ENCODE measurements at regions not wholly inside any gene's neighbourhood (a gene's known extent, or its start where the extent isn't known, plus 50 kb on each side); places are given as distances from the start of the nearest gene placed in this dataset.
A peak's percentile ranks its signal among the peaks of the same experiment; 100 is the strongest.

DNA sequence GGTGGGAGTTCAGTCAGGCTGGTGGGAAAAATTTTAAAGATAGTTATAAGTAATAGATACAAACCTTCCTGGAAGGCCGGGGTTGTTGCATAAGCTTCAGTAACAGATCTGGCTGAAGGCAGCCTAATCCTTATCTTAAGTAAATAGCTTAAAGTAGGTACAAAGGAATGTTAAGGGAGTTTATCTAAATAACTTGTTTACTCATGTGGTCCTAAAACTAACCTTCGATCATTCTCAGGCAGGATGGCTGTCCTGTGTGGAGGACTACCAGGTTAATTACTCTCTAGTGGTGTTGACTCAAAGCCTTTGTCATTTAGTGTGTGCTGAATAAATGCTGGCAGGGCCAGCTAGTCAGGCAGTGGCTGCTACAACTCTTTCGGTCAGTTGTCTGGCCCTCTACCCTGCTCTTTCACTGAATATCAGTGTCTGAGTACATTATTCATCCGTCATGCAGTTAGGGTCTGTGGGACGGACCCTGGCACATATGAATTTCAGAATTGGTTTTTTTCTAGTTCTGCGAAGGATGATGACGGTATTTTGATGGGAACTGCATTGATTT, 131.6 kb upstream of the TAB2 start:
- ATAC-seq, result no peak

DNA sequence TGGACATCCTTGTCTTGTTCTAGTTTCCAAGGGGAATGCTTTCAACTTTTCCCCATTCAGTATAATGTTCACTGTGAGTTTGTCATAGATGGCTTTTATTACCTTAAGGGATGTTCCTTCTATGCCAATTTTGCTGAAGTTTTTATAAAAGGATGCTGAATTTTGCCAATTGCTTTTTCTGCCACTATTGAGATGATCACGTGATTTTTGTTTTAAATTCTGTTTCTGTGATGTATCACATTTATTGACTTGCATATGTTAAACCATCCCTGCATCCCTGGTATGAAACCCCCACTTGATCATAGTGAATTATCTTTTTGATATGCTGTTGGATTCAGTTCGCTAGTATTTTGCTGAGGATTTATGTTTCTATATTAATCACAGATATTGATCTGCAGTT, 130.6 kb upstream of the TAB2 start:
- ATAC-seq, result no peak

DNA sequence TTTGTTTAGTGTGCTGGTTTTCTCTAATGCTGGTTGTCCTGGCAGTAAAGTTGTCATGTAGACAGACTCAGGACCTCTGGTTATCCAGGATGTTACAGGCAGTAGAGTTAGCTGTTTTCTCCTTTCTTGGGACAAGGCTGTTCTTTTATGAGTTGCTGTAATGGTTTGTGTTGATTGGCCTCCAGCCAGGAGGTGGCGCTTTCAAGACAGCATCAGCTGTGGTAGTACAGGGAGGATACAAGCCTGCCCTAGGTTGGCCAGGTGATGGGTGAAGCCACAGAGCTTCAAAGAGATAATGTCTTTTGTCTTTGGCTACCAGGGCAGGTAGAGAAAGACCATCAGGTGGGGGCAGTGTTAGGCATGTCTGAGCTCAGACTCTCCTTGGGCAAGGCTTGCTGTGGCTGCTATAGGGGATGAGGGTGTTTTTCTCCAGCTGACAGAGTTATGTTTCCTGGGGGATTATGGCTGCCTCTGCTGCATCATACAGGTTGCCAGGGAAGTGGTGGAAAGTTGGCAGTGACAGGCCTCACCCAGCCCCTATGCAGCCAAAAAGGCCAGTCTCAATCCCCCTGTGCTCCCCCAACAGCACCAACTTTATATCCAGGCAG, 127.2 kb upstream of the TAB2 start:
- peak; percentile 73 to 75 for ATAC-seq

DNA sequence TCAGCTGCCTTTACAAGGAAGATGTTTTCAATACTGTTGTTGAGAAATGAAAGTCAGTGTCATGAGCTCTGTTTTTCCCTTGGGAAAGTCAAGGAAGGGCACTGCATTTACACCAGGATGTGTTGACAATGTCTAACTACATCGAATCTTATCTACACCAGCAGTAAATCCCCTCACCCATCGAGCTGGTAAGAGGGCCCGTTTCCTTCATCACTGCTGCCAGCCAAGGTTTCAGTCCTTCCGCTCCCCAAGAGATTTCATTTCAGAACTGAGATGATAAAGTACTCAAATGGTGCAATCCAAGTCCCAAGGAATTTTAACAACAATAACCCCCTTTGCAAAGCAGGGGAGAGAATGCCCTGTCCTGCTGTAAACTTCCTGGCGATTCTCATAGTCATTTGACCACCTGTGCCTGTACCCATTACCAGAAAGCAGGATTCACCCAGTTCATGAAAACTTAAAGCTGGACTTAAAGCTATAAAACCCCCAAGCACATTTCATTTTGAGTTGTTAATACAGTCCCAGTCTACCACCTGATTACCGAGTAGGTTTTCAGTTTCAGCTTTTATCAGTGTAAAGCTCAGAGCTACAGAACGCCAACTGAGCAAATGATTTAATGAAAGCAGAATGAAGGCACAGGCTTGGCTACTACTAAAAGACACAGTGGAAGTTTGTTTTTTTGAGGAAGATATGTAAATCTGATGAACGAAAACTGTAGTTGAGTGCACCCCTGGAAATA, 122.5 kb upstream of the TAB2 start:
- ATAC-seq, result peak; percentile 13 to 48

DNA sequence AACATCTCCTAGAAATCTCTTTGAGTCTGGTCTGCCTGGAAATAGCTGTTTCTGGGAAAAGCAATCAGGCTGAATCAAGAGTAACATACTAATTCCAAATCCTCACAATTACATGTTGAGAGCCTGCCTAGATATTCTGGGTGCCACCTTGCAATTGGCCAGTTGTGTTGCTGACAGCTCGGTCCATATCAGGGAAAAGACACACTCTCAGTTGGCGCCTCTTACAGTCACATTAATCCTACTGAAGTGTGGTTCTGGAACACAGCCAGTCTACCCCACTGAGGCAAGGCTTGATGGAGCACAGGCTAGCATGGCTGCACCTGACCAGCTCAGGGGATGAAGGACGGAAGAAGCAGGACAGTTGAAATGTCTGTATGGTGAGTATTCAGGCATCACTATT, 121.4 kb upstream of the TAB2 start:
- ATAC-seq, result no peak

DNA sequence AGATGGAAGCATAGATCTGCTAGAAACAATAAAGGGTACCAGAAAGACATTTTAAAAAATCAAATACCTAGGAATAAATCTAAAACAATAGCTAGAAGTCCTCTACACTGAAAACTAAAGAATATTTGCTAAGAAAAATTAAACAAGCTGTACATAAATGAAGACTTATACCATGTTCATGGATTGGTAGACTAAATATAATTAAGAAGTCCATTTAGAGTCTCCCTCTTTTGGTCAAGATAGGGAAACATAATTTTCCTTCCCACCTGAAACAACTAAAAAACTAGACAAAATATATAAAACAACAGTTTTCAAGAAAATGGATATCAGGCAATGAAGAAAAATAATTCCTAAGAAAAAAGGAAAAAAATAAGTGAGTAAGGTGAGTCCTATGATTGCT, 120.0 kb upstream of the TAB2 start:
- no peak for ATAC-seq

DNA sequence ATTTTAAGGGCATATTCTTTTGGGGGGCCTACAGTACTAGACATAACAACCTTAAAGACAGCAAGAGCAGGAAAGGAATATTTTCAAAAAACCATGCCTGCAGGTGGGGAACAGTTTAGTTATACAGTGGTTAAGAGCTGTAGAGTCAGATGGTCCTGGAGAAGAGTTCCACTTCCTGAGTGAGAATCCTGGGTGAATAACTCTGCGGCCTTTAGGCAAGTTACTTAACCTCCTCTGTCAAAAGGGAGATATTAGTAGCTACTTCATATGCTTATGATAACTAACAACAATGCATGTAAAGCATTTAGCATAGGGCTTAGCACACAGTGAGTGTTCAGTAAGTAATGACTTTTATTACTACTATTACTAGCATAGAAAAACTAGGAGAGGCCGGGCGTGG, 119.2 kb upstream of the TAB2 start:
- no peak for ATAC-seq

DNA sequence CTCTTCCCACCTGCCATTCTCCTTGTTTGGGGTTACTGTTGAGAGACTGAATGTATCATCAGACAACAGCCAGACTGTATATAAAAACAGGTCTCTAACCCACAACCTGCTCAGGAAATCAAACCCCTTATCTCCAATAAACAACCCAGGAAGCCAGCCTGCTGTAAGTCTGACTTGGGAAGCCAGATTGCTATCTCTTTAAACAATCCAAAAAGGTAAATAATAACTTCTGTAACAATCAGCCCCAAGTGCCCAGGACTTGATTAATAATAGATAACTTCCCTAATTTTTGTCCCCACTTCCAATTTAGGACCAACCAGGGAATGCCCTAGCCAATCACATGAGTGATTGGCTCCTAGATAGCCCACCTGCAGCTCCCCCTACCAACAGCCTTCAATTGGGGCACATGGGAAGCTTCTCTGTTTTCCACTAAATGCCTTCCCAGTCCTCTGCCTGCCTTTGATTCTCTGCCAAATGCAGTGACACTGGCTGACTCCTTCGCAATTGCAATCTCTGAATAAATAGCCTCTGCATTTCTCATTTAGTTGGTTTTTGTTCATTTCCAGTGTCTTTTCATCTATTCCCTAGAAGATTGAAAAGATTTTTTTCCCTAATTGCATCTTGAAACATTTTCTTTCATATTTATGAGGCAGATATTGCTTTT, 117.1 kb upstream of the TAB2 start:
- ATAC-seq, result no peak

DNA sequence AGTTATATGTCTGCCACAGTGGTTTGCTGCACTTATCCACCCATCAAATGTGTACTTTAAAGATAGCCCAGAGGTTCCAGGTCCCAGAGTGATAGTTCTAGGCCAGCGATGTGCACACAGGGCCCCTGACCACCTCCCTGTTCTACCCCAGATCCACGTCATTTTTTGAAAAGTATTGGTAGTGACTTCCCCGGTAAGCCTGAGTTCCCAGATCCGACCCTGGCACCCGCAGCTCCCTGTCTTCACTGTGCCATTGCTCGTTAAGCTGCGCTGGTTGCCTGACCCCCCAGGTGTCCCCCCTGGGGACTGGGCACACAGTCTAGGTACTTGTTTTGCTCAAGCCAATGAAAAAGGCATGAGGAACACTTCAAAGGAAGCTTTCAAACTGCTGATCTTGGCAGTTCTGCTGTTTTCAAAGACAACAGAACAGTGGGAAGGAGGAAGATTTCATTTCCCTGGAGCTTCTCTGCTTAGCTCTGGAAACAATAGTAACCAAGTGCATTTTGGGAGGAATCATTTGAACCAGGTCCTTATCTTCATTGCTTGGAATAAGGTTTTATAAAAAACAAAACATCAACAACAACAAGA, 116.3 kb upstream of the TAB2 start:
- ATAC-seq, result no peak

DNA sequence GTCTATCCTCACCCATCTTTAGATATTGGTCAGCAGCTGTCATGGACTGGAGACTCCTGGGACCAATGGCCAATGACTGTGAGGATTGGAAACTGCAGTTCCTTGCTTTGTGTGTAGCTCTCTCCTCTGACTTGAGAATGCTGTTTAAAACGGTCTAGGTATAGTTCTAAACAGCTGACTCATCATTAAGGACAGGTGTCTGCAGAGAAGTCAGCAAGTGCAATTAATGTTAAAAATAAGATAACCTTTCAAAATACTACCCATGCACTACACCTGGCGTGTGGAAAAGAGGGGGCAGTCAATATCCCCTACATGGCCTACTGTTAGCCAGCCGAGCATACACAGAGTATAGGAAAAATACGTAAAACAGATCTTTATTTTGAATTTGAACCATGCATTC, 115.4 kb upstream of the TAB2 start:
- ATAC-seq, result no peak

DNA sequence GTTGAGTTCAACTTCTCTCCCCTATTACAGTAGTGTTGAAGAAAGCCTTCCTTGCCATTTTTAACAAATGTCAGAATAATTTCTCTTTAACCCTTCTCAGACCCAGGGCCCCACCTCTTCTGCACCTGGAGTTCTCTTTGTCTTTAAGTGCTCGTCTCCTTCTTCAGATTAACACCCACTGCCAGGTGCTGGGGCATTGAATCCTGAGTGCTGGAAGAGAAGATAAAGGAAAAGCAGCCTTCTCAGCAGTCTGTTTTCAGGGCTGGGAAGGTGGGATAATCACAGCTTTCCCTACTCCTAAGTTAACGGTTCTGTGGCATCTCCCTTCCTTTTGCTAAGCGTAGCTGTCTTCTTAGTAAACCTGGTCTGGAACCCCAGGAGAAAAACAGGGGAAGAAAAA, 114.6 kb upstream of the TAB2 start:
- no peak for ATAC-seq

DNA sequence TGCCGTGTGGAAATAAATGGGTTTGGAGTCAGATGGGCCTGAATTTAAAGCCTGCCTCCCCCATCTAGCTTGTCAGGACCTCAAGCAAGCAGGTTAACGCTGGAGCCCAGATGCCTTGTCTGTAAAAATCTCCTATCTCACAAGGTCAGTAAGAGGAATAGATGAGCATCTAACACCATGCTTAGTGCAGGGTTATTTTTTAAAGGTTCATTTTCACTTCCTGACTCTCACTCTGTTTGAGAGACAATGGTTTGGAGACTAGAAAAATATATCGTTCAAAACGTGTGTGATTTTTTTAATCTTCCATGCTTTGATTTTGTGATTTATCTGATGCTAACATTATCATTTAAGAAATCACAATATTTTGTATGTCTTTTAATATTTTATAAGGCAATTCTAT, 114.0 kb upstream of the TAB2 start:
- ATAC-seq, result peak in 1 of 2 donors; percentile 60

DNA sequence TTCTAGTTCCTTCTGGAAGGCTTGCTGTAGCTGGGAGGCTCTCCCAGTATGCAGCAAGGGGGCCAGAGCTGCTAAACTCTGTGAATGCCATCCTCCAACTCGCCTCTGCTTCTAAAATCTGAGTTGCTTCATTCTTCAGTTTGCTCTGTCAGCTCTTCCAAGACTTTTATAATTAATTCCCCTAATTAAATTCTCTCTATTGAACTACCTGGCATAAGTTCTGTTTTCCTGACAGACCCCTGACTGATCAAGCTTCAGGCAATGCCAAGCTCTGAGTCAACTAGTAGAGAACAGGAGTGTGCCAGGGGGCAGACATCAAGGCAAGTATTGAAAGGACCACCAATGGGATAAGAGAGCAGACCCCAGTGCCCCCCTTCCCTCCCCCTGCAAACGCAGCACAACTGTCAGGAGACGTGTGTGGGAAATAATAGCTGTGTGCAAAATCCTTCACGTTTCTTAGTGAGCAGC, 109.3 kb upstream of the TAB2 start:
- no peak for ATAC-seq

DNA sequence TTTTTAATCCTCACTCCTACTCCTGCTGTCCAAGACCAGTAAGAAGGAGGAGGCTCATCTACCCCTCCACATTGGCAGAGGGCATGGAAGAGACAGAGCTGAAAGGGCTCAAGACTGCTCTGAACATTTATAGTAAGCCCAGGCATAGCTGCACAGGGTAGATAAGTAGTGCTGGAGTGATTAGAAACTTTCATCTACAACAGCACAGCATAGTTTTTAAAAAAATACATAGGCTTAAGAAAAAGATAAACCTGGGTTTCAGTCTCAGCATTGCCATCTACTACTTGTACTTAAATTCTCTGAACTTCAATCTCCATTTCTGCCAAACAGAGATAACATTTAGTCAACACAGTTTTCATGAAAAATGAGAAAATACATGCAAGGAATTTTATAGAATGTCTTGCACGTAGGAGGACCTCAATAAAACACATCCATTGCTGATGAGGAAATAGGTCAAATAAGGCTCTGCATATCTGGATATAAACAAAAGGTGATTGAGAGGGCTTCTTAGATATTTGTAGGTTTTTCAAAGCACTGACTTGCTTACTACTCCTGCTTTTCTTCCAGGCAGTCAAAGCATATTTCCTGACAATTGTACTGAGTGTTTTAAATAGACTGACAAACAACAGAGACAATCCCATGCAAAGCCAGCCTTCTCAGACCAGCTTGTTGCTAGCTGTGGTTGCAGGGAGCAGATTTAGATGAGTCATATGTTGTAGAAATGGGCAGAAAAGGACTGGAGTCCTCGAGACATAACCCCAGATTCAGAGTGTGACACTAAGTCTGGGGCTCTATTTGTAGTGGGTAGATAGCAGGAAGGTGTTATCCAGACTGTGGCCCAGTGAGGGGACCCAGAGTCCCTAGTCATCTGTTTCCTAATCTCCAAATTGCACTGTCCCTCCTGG, 107.4 kb upstream of the TAB2 start:
- ATAC-seq, result peak; percentile 31 to 41

DNA sequence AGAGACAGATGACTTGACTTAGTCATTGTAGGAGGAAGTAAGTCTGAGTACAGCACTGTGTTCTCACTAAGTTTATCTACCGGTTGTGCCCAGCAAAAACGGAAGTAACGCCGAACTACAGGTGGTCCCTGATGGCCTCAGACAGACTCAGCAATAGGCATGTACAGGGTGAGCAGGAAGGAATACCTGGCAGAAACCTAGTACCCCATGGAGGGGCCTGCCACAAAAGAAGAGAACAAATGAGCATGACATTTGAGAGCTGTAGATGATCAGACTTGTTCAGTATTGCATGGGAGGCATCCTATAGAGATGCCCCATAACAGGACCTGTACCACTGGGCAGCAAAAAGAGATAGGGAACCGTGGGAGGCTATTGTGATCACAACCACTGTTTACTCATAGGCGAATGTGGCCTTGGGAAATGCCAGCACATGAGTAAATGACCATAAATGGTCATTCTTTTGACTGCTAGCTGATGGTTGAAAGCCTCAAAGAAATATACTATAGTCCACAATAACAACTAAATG, 106.4 kb upstream of the TAB2 start:
- peak; percentile 56 to 59 for ATAC-seq

DNA sequence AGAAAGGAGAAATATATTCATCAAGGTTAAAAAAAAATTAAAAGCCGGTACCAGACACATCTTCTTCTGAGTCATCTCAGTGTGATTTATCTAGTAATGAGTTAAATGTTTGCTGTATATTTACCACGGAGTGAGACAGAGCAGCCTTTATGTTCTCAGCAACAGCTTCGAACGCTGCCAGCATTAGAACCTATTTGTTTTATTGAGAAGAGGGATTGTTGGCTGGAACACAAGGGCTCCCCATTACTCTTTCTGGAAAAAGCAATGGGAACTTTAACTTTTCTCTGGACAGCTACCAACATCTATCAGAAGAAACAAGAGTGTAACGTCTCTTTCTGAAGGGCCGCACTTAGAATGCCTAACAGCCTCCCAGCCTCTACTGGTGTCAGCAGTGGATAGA, 105.3 kb upstream of the TAB2 start:
- peak; percentile 66 to 71 for ATAC-seq

DNA sequence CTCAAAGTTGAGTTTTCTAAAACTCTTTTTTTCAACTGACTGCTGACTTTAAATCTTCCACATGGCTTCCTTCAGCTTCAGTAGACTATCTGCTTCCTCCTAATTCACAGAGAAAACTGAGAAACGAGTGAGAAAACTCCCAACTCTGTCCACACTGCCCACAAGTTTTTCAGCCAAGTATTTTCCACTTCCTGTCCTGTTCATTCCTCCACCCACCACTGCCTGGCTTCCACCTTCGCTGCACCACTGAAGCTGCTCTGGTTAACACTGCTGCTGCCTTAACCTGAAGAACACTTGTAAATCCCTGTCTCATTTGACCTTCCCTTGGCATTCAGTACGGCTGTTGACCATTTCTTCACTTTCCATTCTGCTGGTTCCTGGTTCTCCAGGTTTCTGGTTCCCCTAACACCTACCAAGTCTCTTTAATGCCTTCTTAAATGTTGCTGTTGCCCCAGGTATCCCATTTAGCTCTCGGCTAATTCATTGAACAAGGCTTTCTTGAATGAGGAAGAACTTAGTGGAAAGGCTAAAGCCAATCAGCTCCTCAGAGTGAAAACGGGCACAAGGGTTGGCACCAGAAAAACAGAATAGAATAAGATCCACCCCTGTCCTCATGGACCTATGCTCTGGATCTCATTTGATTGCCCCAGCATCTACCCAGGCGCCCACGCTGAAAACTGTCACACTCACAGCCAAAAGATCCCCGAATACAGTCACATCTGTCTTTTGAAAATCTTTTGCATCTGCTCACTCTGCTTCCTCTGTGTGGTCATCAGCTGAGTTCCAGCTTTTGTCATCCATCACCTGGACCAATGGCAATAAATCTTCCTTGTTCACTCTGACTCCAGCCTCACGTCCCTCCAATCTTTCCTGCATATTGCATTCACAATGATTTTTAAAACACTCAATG, 104.4 kb upstream of the TAB2 start:
- ATAC-seq, result peak; percentile 39 to 44

DNA sequence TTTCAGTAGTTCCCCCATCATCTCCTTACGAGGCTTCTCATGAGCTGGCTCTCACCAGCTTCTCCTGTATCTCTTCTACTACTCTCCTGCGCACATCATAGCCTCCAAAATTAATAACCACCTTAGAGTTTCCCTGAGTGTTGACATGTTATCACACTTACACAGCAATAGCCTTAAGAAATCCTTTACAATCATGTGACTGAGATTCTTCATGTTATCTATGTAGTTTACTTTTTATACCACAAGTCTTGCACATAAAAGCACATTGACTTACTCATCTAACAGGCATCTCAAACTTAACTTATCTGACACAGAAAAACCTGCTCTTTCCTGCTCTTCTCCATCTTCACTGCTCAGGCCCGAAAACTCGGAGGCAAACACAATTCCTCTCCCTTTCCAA, 103.7 kb upstream of the TAB2 start:
- peak; percentile 13 to 27 for ATAC-seq

DNA sequence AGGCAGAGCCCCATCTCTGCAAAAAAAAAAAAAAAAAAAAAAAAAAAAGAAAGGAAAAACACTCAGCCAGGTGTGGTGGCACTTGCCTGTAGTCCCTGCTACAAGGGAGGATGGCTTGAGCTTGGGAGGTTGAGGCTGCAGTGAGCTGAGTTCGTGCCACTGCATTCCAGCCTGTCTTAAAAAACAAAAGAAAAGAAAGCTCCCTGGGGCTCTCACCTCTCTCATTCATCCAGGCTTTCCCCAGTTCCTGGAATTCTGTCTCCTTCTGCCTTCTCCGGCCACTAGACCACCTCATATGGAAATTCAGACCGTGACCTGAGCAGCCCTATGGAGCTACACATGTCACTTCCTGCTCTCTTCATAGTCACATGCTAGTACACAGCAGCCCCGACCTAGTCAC, 101.1 kb upstream of the TAB2 start:
- ATAC-seq, result no peak

DNA sequence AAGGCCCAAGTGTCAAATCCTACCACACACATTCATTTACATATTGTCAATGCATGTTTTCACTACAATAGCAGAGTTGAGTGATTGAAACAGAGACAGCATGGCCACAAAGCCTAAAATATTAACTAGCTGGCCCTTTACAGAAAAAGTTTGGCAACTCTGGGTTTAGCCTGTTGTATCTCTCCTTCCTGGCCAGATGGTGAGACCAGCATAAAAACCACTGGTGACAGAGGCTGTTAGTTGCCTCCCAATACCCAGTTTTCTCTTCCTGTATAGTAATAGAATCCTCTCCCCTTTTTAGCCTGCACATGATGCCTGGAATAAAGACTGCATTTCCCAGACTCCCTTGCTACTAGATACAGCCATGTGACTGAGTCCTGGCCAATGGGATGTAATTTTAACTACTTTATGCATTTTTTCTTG, 100.0 kb upstream of the TAB2 start:
- no peak for ATAC-seq

DNA sequence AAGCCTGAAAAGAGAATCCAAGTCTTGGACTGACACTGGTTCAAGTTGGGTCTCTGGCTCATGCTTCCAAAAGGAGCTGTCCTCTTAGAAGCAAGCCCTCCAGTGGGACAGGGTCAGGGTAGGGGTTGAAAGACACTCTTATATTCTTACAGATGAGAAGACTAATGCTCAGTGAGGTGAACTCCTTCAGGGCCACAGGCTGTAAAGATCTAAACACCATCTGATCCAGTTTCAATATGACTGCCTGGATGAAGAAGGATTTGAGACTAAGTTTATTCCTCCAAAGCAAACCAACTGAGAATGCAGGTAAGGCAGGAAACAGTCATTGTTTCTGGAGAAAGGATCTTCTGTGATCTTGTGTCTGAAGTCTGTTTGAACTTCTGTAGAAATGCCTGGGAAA, 99.0 kb upstream of the TAB2 start:
- peak; percentile 19 to 42 for ATAC-seq

Data from activated CD4-positive, CD25-positive, alpha-beta regulatory T cell treated with anti-CD3 and anti-CD28 coated beads, Interleukin-2, amount 50 U/mL, for 24 hours (primary cell).